Retinal pigment epithelial cell (primary cell): ENCODE measurements at regions not wholly inside any gene's neighbourhood (a gene's known extent, or its start where the extent isn't known, plus 50 kb on each side); places are given as distances from the start of the nearest gene placed in this dataset.

Source experiments
- DNase-seq: peaks from one replicate; pipeline ENCODE4 v3.0.0-alpha.2; 2010; ENCODE audit warnings: low read depth
- H3K4me3 ChIP-seq: 2 replicates; pipeline ENCODE4 v1.5.1; 2011; ENCODE audit warnings: mild to moderate bottlenecking, low read length, control low read depth, moderate library complexity
- TF ChIP-seq, protein P1 (sequence below): conservative IDR thresholded peaks from 2 replicates; pipeline ENCODE4 v1.5.1; 2011; ENCODE audit warnings: low read depth, low read length, control low read depth, inconsistent platforms

- TF ChIP-seq, protein P1, sequence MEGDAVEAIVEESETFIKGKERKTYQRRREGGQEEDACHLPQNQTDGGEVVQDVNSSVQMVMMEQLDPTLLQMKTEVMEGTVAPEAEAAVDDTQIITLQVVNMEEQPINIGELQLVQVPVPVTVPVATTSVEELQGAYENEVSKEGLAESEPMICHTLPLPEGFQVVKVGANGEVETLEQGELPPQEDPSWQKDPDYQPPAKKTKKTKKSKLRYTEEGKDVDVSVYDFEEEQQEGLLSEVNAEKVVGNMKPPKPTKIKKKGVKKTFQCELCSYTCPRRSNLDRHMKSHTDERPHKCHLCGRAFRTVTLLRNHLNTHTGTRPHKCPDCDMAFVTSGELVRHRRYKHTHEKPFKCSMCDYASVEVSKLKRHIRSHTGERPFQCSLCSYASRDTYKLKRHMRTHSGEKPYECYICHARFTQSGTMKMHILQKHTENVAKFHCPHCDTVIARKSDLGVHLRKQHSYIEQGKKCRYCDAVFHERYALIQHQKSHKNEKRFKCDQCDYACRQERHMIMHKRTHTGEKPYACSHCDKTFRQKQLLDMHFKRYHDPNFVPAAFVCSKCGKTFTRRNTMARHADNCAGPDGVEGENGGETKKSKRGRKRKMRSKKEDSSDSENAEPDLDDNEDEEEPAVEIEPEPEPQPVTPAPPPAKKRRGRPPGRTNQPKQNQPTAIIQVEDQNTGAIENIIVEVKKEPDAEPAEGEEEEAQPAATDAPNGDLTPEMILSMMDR: no peak
- no peak overlapping the region for H3K4me3 ChIP-seq
- DNase-seq: no peak
Measured at GRCh38 chr6:1122083-1122482, 189.8 kb upstream of the FOXQ1 start.

- TF ChIP-seq, protein P1: no peak
- DNase-seq: no peak
- no peak overlapping the region for H3K4me3 ChIP-seq
Measured at GRCh38 chr6:1118287-1118647, 193.6 kb upstream of the FOXQ1 start.

DNA sequence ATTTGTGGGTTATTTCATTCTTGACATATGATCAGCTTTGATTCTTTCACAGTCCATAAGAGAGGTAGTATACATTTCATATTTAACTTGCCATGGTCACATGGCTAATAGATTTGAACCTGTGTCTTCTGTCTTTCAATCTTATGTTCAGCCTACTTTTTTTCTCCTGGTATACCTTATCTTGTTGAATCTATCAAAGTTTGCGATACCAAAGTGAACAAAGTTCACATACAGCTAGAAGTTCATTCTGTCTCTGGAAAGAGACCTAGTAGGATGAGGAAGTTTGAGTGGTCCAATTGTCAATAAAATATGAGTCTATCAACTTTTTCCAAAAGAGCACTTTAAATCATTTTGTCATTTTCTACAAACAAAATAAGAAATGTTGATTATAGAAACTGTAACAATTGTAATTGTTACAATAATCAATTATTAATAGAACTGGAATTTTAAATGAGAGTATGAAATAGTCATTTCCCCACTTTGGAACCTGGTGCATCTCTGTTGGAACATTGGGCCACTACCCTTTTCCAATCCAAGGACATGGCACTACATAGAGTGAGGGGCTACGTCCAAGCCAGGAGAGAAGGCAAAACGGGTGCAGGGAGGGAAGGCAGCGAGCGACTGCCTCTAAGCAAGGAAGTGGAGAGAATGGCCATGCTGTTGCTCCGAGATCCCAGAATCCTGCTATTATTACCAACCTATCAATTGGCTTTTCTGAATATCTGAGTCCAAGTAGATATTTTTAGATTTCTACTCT is 194.2 kb upstream of the FOXQ1 start:
- no peak overlapping the region for H3K4me3 ChIP-seq
- no peak for DNase-seq
- TF ChIP-seq, protein P1: no peak

DNA sequence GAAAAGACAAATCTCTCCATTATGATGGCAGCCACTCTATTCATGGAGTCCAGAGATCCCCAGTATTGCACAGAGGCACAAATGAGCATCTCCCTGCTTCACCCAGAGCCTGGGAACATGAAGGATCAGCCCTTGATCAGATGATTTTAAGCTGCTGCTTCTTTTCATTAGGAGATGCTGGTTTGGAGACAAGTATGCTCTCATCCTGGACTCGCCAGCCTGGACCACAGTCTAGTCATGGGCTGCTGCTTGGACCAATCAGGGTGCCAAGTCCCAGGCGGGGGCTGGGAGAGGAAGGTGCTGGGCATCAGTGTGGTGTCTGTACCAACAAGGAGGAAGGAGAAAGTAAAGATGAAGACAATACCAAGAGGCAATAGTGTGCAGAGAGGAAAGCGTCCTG is 195.7 kb upstream of the FOXQ1 start:
- no peak overlapping the region for H3K4me3 ChIP-seq
- TF ChIP-seq, protein P1: no peak
- DNase-seq: no peak

DNA sequence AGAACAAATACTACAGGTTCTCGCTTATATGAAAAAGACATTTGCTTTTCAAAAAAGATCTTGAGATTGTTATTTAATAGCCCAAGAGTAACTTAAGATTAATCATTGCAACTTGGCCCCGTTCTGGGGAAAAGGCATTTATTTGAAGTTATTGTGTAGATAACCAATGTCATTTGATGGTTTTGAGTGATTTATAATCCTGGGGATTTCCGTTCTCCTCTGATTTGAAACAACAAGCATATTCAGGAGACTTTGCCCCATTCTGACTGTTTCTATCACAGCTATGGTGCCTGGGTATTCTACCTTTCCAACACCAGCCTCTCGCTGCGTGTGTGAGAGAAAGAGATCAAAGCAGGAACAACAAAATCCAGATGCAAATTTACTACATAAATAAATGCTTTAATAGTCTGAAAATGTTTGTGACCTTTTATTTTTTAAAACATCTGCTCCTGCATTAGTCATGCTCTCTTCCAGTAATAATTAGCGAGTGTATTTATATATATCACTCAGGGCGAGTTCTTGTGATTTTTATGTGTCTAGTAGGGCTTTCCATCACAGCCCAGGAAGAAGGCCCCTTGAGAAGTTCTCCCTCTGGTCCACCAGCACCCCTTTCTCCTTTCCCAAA is 197.9 kb upstream of the FOXQ1 start:
- TF ChIP-seq, protein P1: no peak
- H3K4me3 ChIP-seq: no peak overlapping the region
- DNase-seq: no peak

- TF ChIP-seq, protein P1: no peak
- no peak overlapping the region for H3K4me3 ChIP-seq
- DNase-seq: no peak
Measured at GRCh38 chr6:1111361-1111760, 200.5 kb upstream of the FOXQ1 start.

DNA sequence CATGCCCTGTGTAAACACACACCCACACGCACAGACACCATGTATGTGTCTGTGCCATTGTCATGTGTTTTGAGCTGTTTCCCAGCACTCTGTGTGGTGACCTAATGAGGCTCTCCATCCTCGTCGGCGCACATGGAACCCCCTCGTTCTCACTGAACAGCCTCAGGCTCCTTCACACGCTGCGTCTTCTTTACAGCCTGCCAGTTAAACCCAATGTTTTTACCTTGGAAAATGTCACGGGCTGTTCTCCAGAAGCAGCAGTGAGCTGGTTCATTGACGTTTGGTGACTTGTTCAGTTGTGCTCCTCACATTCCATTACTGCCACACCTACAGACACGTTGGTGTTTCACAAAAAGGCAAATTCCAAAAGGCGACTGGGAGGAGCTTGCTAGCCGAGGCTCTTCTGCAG is 201.0 kb upstream of the FOXQ1 start:
- TF ChIP-seq, protein P1: no peak
- no peak for DNase-seq
- no peak overlapping the region for H3K4me3 ChIP-seq
